ENCODE measurements at regions not wholly inside any gene's neighbourhood (a gene's known extent, or its start where the extent isn't known, plus 50 kb on each side); places are given as distances from the start of the nearest gene placed in this dataset.

DNA sequence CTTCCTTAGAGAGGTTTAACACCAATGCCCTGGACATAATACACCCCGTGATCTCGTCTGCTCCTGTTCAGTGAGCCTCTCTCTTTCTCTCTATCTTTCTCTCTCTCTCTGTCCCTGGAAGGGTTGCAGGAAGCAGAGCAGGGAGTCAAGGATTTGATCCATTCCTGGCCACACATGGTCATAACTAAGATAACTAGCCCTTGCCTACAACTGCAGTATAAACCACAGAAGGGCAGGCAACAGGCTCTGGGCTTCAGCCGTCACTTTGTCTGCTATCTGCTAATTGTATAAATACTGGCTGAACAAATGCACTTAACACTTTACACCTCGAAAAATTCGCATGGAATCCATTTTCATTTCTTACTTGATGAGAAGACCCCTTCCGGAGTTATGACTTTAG is 357.5 kb upstream of the RUNX1 start (continued):
- TF ChIP-seq, protein P1, sequence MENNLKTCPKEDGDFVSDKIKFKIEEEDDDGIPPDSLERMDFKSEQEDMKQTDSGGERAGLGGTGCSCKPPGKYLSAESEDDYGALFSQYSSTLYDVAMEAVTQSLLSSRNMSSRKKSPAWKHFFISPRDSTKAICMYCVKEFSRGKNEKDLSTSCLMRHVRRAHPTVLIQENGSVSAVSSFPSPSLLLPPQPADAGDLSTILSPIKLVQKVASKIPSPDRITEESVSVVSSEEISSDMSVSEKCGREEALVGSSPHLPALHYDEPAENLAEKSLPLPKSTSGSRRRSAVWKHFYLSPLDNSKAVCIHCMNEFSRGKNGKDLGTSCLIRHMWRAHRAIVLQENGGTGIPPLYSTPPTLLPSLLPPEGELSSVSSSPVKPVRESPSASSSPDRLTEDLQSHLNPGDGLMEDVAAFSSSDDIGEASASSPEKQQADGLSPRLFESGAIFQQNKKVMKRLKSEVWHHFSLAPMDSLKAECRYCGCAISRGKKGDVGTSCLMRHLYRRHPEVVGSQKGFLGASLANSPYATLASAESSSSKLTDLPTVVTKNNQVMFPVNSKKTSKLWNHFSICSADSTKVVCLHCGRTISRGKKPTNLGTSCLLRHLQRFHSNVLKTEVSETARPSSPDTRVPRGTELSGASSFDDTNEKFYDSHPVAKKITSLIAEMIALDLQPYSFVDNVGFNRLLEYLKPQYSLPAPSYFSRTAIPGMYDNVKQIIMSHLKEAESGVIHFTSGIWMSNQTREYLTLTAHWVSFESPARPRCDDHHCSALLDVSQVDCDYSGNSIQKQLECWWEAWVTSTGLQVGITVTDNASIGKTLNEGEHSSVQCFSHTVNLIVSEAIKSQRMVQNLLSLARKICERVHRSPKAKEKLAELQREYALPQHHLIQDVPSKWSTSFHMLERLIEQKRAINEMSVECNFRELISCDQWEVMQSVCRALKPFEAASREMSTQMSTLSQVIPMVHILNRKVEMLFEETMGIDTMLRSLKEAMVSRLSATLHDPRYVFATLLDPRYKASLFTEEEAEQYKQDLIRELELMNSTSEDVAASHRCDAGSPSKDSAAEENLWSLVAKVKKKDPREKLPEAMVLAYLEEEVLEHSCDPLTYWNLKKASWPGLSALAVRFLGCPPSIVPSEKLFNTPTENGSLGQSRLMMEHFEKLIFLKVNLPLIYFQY (CRISPR knock-in tag; IDR thresholded peaks at IDR 0.05; ENCODE audit: borderline replicate concordance) = no peak
- TF ChIP-seq, protein P2, sequence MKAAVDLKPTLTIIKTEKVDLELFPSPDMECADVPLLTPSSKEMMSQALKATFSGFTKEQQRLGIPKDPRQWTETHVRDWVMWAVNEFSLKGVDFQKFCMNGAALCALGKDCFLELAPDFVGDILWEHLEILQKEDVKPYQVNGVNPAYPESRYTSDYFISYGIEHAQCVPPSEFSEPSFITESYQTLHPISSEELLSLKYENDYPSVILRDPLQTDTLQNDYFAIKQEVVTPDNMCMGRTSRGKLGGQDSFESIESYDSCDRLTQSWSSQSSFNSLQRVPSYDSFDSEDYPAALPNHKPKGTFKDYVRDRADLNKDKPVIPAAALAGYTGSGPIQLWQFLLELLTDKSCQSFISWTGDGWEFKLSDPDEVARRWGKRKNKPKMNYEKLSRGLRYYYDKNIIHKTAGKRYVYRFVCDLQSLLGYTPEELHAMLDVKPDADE (CRISPR knock-in tag; IDR thresholded peaks at IDR 0.05) = no peak
- TF ChIP-seq ISL2 (CRISPR knock-in tag; IDR thresholded peaks at IDR 0.05) (no peak), ZBTB42 (CRISPR knock-in tag; IDR thresholded peaks at IDR 0.05) (no peak), HDAC6 (IDR thresholded peaks at IDR 0.05; ENCODE audit: low read depth, low read length) (no peak), IRF2 (CRISPR knock-in tag; IDR thresholded peaks at IDR 0.05) (no peak), LRRFIP1 (CRISPR knock-in tag; conservative IDR thresholded peaks at IDR 0.05) (no peak), FOXO1 (CRISPR knock-in tag; IDR thresholded peaks at IDR 0.05) (no peak), CREB1 (IDR thresholded peaks at IDR 0.05) (no peak), CREB1 (CRISPR knock-in tag; IDR thresholded peaks at IDR 0.05) (no peak)
- TF ChIP-seq, protein P3, sequence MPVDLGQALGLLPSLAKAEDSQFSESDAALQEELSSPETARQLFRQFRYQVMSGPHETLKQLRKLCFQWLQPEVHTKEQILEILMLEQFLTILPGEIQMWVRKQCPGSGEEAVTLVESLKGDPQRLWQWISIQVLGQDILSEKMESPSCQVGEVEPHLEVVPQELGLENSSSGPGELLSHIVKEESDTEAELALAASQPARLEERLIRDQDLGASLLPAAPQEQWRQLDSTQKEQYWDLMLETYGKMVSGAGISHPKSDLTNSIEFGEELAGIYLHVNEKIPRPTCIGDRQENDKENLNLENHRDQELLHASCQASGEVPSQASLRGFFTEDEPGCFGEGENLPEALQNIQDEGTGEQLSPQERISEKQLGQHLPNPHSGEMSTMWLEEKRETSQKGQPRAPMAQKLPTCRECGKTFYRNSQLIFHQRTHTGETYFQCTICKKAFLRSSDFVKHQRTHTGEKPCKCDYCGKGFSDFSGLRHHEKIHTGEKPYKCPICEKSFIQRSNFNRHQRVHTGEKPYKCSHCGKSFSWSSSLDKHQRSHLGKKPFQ (CRISPR knock-in tag; IDR thresholded peaks at IDR 0.05; ENCODE audit: insufficient replicate concordance) = no peak
- TF ChIP-seq, protein P4, sequence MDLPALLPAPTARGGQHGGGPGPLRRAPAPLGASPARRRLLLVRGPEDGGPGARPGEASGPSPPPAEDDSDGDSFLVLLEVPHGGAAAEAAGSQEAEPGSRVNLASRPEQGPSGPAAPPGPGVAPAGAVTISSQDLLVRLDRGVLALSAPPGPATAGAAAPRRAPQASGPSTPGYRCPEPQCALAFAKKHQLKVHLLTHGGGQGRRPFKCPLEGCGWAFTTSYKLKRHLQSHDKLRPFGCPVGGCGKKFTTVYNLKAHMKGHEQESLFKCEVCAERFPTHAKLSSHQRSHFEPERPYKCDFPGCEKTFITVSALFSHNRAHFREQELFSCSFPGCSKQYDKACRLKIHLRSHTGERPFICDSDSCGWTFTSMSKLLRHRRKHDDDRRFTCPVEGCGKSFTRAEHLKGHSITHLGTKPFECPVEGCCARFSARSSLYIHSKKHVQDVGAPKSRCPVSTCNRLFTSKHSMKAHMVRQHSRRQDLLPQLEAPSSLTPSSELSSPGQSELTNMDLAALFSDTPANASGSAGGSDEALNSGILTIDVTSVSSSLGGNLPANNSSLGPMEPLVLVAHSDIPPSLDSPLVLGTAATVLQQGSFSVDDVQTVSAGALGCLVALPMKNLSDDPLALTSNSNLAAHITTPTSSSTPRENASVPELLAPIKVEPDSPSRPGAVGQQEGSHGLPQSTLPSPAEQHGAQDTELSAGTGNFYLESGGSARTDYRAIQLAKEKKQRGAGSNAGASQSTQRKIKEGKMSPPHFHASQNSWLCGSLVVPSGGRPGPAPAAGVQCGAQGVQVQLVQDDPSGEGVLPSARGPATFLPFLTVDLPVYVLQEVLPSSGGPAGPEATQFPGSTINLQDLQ (CRISPR knock-in tag; IDR thresholded peaks at IDR 0.05) = no peak
- TF ChIP-seq, protein P5, sequence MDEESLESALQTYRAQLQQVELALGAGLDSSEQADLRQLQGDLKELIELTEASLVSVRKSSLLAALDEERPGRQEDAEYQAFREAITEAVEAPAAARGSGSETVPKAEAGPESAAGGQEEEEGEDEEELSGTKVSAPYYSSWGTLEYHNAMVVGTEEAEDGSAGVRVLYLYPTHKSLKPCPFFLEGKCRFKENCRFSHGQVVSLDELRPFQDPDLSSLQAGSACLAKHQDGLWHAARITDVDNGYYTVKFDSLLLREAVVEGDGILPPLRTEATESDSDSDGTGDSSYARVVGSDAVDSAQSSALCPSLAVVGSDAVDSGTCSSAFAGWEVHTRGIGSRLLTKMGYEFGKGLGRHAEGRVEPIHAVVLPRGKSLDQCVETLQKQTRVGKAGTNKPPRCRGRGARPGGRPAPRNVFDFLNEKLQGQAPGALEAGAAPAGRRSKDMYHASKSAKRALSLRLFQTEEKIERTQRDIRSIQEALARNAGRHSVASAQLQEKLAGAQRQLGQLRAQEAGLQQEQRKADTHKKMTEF (CRISPR knock-in tag; IDR thresholded peaks at IDR 0.05) = no peak

Measured in HepG2 (cell line).